ENCODE measurements at regions not wholly inside any gene's neighbourhood (a gene's known extent, or its start where the extent isn't known, plus 50 kb on each side); places are given as distances from the start of the nearest gene placed in this dataset.
"Not testable (repeated sequence)": the region's sequence is repeated elsewhere in the genome, so short reads cannot be mapped to it uniquely, and the experiment has no call there.

DNA sequence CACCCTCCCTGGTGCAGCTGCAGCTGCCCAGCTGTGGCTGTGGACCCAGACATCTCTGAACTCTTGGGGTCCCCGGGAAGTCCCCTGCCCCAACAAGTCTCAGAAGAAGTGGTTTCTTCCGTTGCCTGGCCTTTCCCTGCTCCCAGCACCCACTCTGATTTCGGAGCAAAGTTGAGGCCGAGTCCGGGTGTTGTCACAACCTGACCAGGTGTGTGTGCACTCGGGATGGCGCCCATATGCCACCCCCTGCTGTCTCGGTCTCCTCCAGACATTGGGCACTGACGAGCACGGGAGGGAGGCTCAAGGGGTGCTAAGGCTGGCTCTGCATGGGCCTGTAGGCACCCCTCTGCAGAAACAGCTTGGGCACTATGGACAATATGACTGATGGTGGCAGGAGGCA lies 1055.3 kb downstream of the REEP3 start:
- no peak for DNase-seq (ENCODE audit: low read depth)

GRCh38 chr10:64578757-64579156 lies 1057.6 kb downstream of the REEP3 start:
- DNase-seq (ENCODE audit: low read depth): not testable (repeated sequence)

GRCh38 chr10:64586934-64587503 lies 1065.8 kb downstream of the REEP3 start:
- no peak for DNase-seq (ENCODE audit: low read depth)

DNA sequence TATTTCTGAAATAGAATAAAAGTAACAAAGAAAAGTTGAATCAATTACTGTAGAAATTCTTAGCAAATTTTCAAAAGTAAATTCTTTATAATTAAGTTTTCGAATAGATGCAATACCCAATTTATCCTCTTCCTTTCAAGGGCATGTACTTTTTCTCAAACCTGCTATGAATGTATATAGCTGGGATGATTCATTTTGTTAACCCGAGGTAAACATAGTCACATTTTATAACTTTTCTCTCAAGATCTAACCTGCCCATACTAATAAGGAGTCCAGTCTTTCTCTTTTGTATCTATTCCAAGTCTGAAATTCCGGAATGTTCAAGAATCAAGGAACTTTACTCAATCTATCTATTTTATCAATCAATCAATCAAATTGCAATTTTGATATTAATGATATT lies 1072.9 kb downstream of the REEP3 start:
- no peak for DNase-seq (ENCODE audit: low read depth)

DNA sequence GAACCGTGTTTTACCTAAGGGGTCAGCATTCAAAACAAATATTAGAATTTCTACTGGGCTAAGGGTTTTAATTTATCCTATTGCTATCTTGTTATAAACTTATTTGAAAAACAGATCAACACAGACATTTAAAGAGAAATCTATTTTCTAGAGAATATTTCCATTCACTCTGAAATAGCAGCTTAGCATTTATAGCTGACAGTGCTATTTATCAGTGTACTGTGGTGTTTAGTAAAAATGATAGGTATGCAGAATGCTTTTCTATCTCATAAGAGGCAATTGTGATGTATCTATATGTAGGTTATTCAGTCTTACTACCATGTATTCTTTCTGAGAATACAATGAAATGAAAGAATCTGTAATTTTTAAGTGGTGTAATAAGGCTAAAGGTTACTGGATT lies 1077.4 kb downstream of the REEP3 start:
- DNase-seq (ENCODE audit: low read depth): no peak

DNA sequence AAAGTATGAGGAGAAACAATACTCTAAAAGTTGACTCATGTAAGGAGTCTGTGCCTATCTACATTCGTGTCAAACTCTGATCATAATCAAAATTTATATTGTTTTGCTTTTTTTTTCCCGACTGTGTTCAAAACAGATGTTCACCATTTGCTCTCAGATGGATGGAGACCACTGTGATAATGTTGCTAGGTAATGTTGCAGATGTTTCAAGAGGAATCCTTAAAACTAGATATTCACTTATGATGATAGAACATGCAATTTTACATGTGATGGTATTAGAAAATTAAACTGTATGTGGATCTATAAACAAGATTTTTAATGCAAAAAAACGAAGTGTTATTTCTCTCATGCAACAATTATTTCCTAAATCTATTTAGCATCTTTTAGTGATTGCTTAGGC lies 1080.1 kb downstream of the REEP3 start:
- DNase-seq (ENCODE audit: low read depth): no peak

- no peak for DNase-seq (ENCODE audit: low read depth)
Observed at GRCh38 chr10:64617085-64617484, 1095.9 kb downstream of the REEP3 start.

- DNase-seq (ENCODE audit: low read depth): no peak
Observed at GRCh38 chr10:64619102-64619501, 1097.9 kb downstream of the REEP3 start.

- DNase-seq (ENCODE audit: low read depth): no peak
Observed at GRCh38 chr10:64626924-64627323, 1105.7 kb downstream of the REEP3 start.

DNA sequence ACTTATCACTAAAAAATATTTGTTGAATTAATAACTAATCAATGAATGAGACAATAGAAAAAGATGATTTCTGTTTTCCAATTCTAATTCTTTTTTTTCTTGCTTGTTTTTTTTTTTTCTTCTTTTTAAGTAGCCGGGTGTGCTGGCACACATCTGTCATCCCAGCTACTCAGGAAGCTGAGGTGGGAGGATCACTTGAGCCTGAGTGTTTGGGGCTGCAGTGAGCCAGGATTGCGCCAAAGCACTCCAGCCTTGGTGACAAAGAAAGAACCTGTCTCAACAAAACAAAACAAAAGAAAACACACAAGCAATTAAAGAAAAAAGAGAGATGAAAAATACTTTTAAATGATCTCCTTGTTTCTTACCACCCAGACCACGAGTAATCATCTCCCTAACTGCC lies 1109.3 kb downstream of the REEP3 start:
- no peak for DNase-seq (ENCODE audit: low read depth)

GRCh38 chr10:64635906-64636305 lies 1114.7 kb downstream of the REEP3 start:
- no peak for DNase-seq (ENCODE audit: low read depth)

DNA sequence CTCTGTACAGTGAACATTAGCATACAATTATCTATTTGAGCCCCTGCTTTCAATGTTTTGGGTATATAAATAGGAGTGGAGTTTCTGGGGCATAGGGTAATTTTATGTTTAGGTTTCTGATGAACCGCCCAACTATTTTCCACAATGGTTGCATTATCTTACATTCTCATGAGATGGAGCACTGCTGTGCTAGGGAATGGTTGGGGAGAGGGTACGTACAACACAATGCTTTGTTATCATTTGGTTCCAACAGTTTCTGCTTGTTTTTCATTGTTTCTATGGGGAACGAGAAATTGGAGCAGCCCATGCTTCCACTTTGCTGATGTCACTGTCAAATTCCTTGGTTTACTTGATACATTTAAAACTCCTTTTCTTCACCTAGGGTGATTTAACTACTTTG lies 1115.3 kb downstream of the REEP3 start:
- DNase-seq (ENCODE audit: low read depth): no peak

DNA sequence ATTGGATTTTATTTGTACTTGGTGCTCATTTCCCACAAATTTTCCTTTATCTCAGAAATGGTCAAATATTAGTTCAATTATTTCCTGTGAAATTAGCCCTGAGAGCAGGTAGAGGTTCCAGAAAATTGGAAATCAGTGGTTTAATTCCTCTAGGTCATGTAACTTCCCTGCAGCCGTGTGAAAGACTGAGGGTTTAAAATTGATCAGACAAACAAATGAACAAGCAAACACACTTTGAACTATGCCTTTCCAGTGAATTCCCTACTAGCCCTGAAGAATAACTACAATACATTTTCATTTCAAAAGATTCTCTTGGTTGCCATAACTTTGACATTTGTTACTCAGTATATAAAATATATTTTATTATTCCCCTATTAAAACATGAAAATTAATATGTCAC lies 1116.7 kb downstream of the REEP3 start:
- DNase-seq (ENCODE audit: low read depth): no peak

GRCh38 chr10:64648915-64649314 lies 1127.7 kb downstream of the REEP3 start:
- no peak for DNase-seq (ENCODE audit: low read depth)

DNA sequence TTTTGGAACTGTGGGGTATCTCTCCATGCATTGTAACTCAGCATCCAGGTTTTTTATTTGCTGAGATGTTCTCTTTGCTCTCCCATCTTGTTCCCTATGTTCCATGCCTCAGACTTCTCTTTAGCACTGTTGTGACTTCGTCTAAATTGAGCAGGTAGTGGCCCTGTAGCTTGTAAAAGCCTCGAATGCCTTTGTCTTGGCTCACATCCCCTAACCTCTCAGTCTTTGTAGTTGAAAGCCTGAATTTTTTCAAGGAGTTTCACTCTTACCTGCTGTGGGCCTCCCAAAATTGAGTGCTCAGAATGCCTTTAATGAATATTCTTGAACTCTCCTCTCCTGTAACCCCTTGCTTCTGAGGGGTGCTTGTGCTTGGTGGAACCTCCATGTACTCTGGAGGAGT lies 1137.3 kb downstream of the REEP3 start:
- no peak for DNase-seq (ENCODE audit: low read depth)

DNA sequence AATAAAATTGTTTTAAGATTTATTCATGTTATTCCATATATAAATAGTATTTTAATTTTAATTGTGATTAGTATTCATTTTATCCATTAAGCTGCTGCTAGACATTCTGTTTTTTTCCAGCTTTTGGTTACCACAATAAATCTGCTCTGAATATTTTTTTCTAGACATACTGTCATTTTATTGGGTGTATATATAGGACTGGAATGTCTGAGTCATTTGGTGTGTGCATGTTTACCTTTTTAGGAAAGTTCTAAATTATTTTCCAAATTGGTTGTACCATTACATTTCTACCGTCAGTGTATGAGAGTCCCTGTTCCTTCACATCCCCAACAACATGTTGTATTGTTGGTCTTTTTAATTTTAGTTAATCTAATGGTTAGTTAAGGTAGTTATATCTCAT lies 1138.1 kb downstream of the REEP3 start:
- no peak for DNase-seq (ENCODE audit: low read depth)

DNA sequence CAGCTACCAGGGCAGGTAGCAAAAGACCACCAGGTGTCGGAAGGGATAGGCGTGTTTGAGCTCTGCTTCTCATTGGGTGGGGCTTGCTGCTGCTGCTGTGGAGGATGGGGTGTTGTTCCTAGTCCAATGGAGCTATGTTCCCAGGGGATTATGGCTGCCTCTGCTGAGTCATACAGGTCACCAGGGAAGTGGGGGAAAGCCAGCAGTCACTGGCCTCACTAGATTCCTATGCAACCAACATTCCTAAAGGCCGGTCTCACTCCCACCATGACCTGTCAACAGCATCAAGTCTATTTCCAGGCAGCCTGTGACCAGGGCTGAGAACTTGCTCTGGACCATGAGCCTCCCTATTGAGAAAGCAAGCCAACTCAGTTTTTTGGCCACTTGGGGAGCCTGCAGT lies 1160.8 kb downstream of the REEP3 start:
- DNase-seq (ENCODE audit: low read depth): no peak

DNA sequence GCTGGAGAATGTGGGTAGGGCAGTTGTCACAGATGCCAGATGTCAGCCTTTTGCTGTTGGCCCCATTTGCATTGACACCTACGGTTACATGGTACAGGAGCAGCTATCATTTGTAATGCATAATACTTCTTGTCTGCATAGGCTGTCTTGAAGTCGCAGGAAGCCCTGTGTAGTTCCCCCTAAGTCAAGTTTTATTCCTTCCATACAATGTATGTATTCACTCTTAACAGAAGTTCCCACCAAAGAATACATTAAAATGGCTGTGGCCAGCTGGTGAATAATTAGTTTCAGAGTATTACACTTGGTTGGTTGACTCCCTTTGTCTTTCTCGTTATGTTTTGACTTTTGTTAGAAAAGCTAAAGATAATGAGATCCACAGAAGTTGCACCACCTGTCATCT lies 1169.0 kb downstream of the REEP3 start:
- DNase-seq (ENCODE audit: low read depth): no peak

- DNase-seq (ENCODE audit: low read depth): no peak
Observed at GRCh38 chr10:64699244-64699643, 1178.0 kb downstream of the REEP3 start.

- DNase-seq (ENCODE audit: low read depth): not testable (repeated sequence)
Observed at GRCh38 chr10:64702086-64702485, 1180.9 kb downstream of the REEP3 start.

DNA sequence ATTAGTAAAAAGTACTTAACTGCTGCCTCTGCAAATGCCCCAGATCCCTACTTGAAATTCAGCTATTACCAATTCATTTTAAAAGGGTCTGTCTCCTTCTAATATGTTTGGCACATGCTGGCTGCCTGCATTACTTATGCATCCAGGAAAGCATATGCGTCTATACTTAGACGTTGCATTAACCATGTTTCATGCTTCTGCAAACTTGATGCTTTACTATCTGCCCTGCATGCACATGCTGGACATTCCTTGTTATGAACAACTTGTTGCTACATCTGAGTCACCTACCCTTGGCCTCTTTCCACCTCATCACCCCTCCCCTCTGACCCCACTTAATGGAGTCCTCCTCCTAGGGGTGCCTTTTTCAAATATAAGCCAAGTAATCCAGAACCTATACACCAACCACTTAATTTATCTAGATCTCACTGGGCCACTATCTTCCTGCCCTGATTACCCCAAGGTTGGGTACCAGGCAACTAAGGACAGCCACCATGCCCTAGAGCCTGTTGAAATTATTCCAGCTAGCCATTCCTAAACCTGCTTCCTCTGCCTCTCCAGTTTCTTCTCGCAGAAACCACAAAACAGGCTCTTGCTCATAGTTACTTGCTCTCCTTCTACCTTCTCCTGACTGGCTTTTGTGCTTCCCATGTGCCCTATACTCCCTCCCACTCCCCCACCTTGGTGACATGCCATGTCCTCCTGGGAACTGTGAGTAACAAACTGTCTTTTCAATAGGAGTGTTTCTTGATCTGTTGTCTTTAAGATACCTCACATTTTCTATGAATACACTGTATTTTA lies 1187.9 kb downstream of the REEP3 start:
- no peak for DNase-seq (ENCODE audit: low read depth)

GRCh38 chr10:64726466-64726865 lies 1205.3 kb downstream of the REEP3 start:
- DNase-seq (ENCODE audit: low read depth): no peak

GRCh38 chr10:64731016-64731415 lies 1209.8 kb downstream of the REEP3 start:
- no peak for DNase-seq (ENCODE audit: low read depth)

GRCh38 chr10:64732372-64732957 lies 1211.3 kb downstream of the REEP3 start:
- no peak for DNase-seq (ENCODE audit: low read depth)
